SK-N-SH (cell line): ENCODE measurements at regions not wholly inside any gene's neighbourhood (a gene's known extent, or its start where the extent isn't known, plus 50 kb on each side); places are given as distances from the start of the nearest gene placed in this dataset.

ENCODE experiments used
- CTCF ChIA-PET: fragments of 300-600, 350-600 bp; formaldehyde crosslinking; extraction: SDS; loops from one replicate; lab custom pipeline; 2021; lab: Yijun Ruan, JAX
- POLR2A ChIA-PET: fragments of 350-600 bp; sonication (Branson Sonifier 250); formaldehyde crosslinking; extraction: SDS; loops from one replicate; lab custom pipeline; 2020; ENCODE audit warnings: antibody characterized with exemption, inconsistent platforms; lab: Yijun Ruan, JAX
- DNase-seq: peaks from one replicate; pipeline ENCODE4 v3.0.0; 2012
- H2AFZ ChIP-seq: fragments of 200-600 bp; sonication (generic); 2 replicates; pipeline ENCODE4 v1.8.1; 2016; ENCODE audit warnings: antibody characterized with exemption, mild to moderate bottlenecking, low read depth
- H3F3A ChIP-seq: fragments of 200-600 bp; sonication (generic); replicated peaks from 2 replicates; pipeline ENCODE3; 2016; ENCODE audit warnings: antibody characterized with exemption, mild to moderate bottlenecking; ENCODE audit not compliant: insufficient read depth
- H3K27ac ChIP-seq, 2 experiments: fragments of 200-500 bp in 1 of 2; fragments of 200-600 bp in 1 of 2; sonication (Bioruptor generic) in 1 of 2; sonication (generic), shearing (Covaris generic) in 1 of 2; 2 replicates each; pipeline versions ENCODE4 v1.5.1 to v1.6.1; 2014 to 2016; ENCODE audit warnings: low read depth in 2 of 2, inconsistent platforms in 1 of 2, low read length in 1 of 2, mild to moderate bottlenecking in 1 of 2, mixed read lengths in 1 of 2
- H3K27me3 ChIP-seq: fragments of 200-600 bp; sonication (generic), shearing (Covaris generic); 2 replicates; pipeline ENCODE4 v1.6.1; 2016; ENCODE audit warnings: mixed run types; ENCODE audit not compliant: insufficient read depth
- H3K36me3 ChIP-seq, 2 experiments: fragments of 200-500 bp in 1 of 2; fragments of 200-600 bp in 1 of 2; sonication (Bioruptor generic) in 1 of 2; sonication (generic) in 1 of 2; replicated peaks in 1 of 2; 2 replicates each; pipeline versions ENCODE3 to v1.5.1; 2014 to 2016; ENCODE audit warnings: low read length in 1 of 2, mild to moderate bottlenecking in 1 of 2; ENCODE audit not compliant: insufficient read depth in 2 of 2, control insufficient read depth in 1 of 2
- H3K4me1 ChIP-seq, 2 experiments: fragments of 200-500 bp in 1 of 2; fragments of 200-600 bp in 1 of 2; sonication (Bioruptor generic) in 1 of 2; sonication (generic), shearing (Covaris generic) in 1 of 2; 2 replicates each; pipeline versions ENCODE4 v1.5.1 to v1.6.1; 2014 to 2016; ENCODE audit warnings: low read depth in 1 of 2, low read length in 1 of 2, mixed run types in 1 of 2; ENCODE audit not compliant: insufficient read depth in 2 of 2, control insufficient read depth in 1 of 2
- H3K4me2 ChIP-seq: fragments of 200-600 bp; sonication (generic), shearing (Covaris generic); 2 replicates; pipeline ENCODE4 v1.6.1; 2017; ENCODE audit warnings: mixed run types
- H3K4me3 ChIP-seq, 2 experiments: fragments of 200-500 bp in 1 of 2; fragments of 200-600 bp in 1 of 2; sonication (Bioruptor generic) in 1 of 2; sonication (generic), shearing (Covaris generic) in 1 of 2; 2 replicates each; pipeline versions ENCODE4 v1.5.1 to v1.8.1; 2014 to 2016; ENCODE audit warnings: low read depth in 2 of 2, inconsistent platforms in 1 of 2, low read length in 1 of 2, mild to moderate bottlenecking in 1 of 2, mixed read lengths in 1 of 2, moderate library complexity in 1 of 2
- H3K79me2 ChIP-seq: fragments of 200-600 bp; sonication (generic); 2 replicates; pipeline ENCODE4 v1.8.1; 2017; ENCODE audit warnings: mild to moderate bottlenecking; ENCODE audit not compliant: insufficient read depth
- H3K9ac ChIP-seq: fragments of 200-600 bp; sonication (generic); 2 replicates; pipeline ENCODE4 v1.6.1; 2017; ENCODE audit warnings: mixed run types
- H3K9me2 ChIP-seq: fragments of 200-600 bp; sonication (generic); 2 replicates; pipeline ENCODE4 v1.6.1; 2017; ENCODE audit warnings: mixed run types
- H3K9me3 ChIP-seq: fragments of 200-600 bp; sonication (generic); 2 replicates; pipeline ENCODE4 v1.6.1; 2017; ENCODE audit warnings: mixed run types, mild to moderate bottlenecking, moderate library complexity
- H4K20me1 ChIP-seq: fragments of 200-600 bp; sonication (generic); 2 replicates; pipeline ENCODE4 v1.6.1; 2017; ENCODE audit warnings: mild to moderate bottlenecking, mixed run types; ENCODE audit not compliant: insufficient read depth
- CHD2 ChIP-seq: fragments of 150-350 bp; IDR thresholded peaks from 2 replicates; pipeline ENCODE4 v1.6.1; 2018; ENCODE audit warnings: low read length; ENCODE audit not compliant: partially characterized antibody
- ELF1 ChIP-seq: IDR thresholded peaks from 2 replicates; pipeline ENCODE4 v1.4.0; 2012
- FOSL2 ChIP-seq: IDR thresholded peaks from 2 replicates; pipeline ENCODE4 v1.4.0; 2012; ENCODE audit warnings: low read depth, mild to moderate bottlenecking, moderate library complexity, borderline replicate concordance
- FOXJ3 ChIP-seq: sonication (generic); formaldehyde crosslinking; IDR thresholded peaks from 2 replicates; pipeline ENCODE4 v1.5.1; 2020; ENCODE audit warnings: mild to moderate bottlenecking, missing genetic modification reagents
- FOXM1 ChIP-seq: IDR thresholded peaks from 2 replicates; pipeline ENCODE4 v1.4.0; 2012; ENCODE audit warnings: low read depth, mild to moderate bottlenecking
- GATA2 ChIP-seq: sonication (generic); formaldehyde crosslinking; IDR thresholded peaks from 2 replicates; pipeline ENCODE4 v1.5.0; 2020; ENCODE audit warnings: mild to moderate bottlenecking, missing genetic modification reagents
- JUND ChIP-seq: IDR thresholded peaks from 2 replicates; pipeline ENCODE4 v1.4.0; 2012
- MXI1 ChIP-seq: IDR thresholded peaks from 2 replicates; pipeline ENCODE4 v1.6.1; 2012; ENCODE audit warnings: mild to moderate bottlenecking, low read depth, low read length, improper control_type of control experiment
- NFIC ChIP-seq: IDR thresholded peaks from 2 replicates; pipeline ENCODE4 v1.4.0; 2012; ENCODE audit warnings: borderline replicate concordance
- POLR2AphosphoS5 ChIP-seq: IDR thresholded peaks from 2 replicates; pipeline ENCODE4 v1.6.1; 2012; ENCODE audit warnings: low read depth, low read length
- RAD21 ChIP-seq: IDR thresholded peaks from 2 replicates; pipeline ENCODE4 v1.6.1; 2012; ENCODE audit warnings: mild to moderate bottlenecking, low read length
- RFX5 ChIP-seq: IDR thresholded peaks from 2 replicates; pipeline ENCODE4 v1.6.1; 2012; ENCODE audit warnings: mild to moderate bottlenecking, improper control_type of control experiment, low read length
- RXRA ChIP-seq: IDR thresholded peaks from 2 replicates; pipeline ENCODE4 v1.4.0; 2012; ENCODE audit warnings: low read depth, mild to moderate bottlenecking, borderline replicate concordance
- SIN3A ChIP-seq: IDR thresholded peaks from 2 replicates; pipeline ENCODE4 v1.6.1; 2012; ENCODE audit warnings: low read depth, mild to moderate bottlenecking, low read length, moderate library complexity, borderline replicate concordance
- SMC3 ChIP-seq: IDR thresholded peaks from 2 replicates; pipeline ENCODE4 v1.6.1; 2012; ENCODE audit warnings: low read depth, low read length, improper control_type of control experiment
- TCF12 ChIP-seq: IDR thresholded peaks from 2 replicates; pipeline ENCODE4 v1.4.0; 2012
- TEAD4 ChIP-seq: IDR thresholded peaks from 2 replicates; pipeline ENCODE4 v1.4.0; 2012; ENCODE audit warnings: mild to moderate bottlenecking, borderline replicate concordance; ENCODE audit not compliant: insufficient read depth
- WGBS: methylation state at CpG from one replicate; pipeline ENCODE4 v1.1.6; 2017; ENCODE audit warnings: low lambda C conversion rate; 5-methylcytosine and 5-hydroxymethylcytosine counted together
- TF ChIP-seq, protein P1 (sequence below): IDR thresholded peaks from 2 replicates; pipeline ENCODE4; 2012
- TF ChIP-seq, protein P2 (sequence below): IDR thresholded peaks from 2 replicates; pipeline ENCODE4 v1.6.1; 2012; ENCODE audit warnings: mild to moderate bottlenecking, low read depth, low read length, moderate library complexity
- TF ChIP-seq, protein P3 (sequence below): IDR thresholded peaks from 2 replicates; pipeline ENCODE4 v1.4.0; 2012; ENCODE audit warnings: low read depth
- TF ChIP-seq, protein P4 (sequence below): IDR thresholded peaks from 2 replicates; pipeline ENCODE4 v1.4.0; 2012; ENCODE audit warnings: low read depth, borderline replicate concordance
- TF ChIP-seq, protein P5 (sequence below): fragments of 200-600 bp; sonication (generic); IDR thresholded peaks from 2 replicates; pipeline ENCODE4 v1.6.1; 2017; ENCODE audit warnings: antibody characterized with exemption, mild to moderate bottlenecking, moderate library complexity
- TF ChIP-seq, protein P6 (sequence below): fragments of 150-350 bp; IDR thresholded peaks from 2 replicates; pipeline ENCODE4 v1.6.1; 2016; ENCODE audit warnings: mild to moderate bottlenecking, low read depth, low read length

DNA sequence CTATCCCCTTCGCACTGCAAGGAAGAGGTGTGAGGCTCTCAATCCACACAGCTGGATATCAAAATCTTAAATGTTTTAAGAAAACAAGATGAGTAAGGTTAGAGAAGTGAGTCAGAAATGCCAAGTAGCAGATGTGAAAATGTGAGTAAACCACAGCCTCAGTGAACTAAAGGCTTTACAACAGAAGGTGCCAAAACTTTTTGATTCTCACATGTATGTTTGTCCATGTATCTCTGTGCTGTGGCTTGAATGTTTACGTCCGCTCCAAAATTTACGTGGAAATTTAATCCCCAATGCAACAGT is 126.8 kb upstream of the PFN2 start:
- H2AFZ ChIP-seq = no peak overlapping the region
- no peaks in the 10 kb centered on the region for H3K27me3 ChIP-seq
- WGBS = 85% methylated on average over 4 of the region's 4 CpGs
- H3K4me1 ChIP-seq = peaks cover 2 to 6% of the 10 kb centered on the region in 2 experiments; a peak in 2 of 4 replicates
- no peak for DNase-seq
- POLR2A ChIA-PET = no interaction called here
- H4K20me1 ChIP-seq = no peaks in the 10 kb centered on the region
- no peaks in the 10 kb centered on the region for H3K79me2 ChIP-seq
- H3K9ac ChIP-seq = no peak overlapping the region
- no peaks in the 10 kb centered on the region for H3K36me3 ChIP-seq
- H3K27ac ChIP-seq = no peak overlapping the region
- no peak for TF ChIP-seq FOXM1
- TF ChIP-seq SIN3A = no peak
- TF ChIP-seq RFX5 = no peak
- no peak for TF ChIP-seq ELF1
- TF ChIP-seq NFIC = no peak
- TF ChIP-seq, protein P1, sequence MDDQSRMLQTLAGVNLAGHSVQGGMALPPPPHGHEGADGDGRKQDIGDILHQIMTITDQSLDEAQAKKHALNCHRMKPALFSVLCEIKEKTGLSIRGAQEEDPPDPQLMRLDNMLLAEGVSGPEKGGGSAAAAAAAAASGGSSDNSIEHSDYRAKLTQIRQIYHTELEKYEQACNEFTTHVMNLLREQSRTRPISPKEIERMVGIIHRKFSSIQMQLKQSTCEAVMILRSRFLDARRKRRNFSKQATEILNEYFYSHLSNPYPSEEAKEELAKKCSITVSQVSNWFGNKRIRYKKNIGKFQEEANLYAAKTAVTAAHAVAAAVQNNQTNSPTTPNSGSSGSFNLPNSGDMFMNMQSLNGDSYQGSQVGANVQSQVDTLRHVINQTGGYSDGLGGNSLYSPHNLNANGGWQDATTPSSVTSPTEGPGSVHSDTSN = no peak
- TF ChIP-seq RAD21 = no peak
- TF ChIP-seq, protein P2, sequence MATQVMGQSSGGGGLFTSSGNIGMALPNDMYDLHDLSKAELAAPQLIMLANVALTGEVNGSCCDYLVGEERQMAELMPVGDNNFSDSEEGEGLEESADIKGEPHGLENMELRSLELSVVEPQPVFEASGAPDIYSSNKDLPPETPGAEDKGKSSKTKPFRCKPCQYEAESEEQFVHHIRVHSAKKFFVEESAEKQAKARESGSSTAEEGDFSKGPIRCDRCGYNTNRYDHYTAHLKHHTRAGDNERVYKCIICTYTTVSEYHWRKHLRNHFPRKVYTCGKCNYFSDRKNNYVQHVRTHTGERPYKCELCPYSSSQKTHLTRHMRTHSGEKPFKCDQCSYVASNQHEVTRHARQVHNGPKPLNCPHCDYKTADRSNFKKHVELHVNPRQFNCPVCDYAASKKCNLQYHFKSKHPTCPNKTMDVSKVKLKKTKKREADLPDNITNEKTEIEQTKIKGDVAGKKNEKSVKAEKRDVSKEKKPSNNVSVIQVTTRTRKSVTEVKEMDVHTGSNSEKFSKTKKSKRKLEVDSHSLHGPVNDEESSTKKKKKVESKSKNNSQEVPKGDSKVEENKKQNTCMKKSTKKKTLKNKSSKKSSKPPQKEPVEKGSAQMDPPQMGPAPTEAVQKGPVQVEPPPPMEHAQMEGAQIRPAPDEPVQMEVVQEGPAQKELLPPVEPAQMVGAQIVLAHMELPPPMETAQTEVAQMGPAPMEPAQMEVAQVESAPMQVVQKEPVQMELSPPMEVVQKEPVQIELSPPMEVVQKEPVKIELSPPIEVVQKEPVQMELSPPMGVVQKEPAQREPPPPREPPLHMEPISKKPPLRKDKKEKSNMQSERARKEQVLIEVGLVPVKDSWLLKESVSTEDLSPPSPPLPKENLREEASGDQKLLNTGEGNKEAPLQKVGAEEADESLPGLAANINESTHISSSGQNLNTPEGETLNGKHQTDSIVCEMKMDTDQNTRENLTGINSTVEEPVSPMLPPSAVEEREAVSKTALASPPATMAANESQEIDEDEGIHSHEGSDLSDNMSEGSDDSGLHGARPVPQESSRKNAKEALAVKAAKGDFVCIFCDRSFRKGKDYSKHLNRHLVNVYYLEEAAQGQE = no peak
- no peak for TF ChIP-seq FOXJ3
- TF ChIP-seq, protein P3, sequence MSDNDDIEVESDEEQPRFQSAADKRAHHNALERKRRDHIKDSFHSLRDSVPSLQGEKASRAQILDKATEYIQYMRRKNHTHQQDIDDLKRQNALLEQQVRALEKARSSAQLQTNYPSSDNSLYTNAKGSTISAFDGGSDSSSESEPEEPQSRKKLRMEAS = no peak
- TF ChIP-seq TEAD4 = no peak
- TF ChIP-seq, protein P4, sequence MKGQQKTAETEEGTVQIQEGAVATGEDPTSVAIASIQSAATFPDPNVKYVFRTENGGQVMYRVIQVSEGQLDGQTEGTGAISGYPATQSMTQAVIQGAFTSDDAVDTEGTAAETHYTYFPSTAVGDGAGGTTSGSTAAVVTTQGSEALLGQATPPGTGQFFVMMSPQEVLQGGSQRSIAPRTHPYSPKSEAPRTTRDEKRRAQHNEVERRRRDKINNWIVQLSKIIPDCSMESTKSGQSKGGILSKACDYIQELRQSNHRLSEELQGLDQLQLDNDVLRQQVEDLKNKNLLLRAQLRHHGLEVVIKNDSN = no peak
- no peak for TF ChIP-seq POLR2AphosphoS5
- no peak for TF ChIP-seq GATA2 (CRISPR knock-in tag)
- peak; percentile 44; the same call in 1 of the 2 replicates for TF ChIP-seq JUND
- TF ChIP-seq, protein P5, sequence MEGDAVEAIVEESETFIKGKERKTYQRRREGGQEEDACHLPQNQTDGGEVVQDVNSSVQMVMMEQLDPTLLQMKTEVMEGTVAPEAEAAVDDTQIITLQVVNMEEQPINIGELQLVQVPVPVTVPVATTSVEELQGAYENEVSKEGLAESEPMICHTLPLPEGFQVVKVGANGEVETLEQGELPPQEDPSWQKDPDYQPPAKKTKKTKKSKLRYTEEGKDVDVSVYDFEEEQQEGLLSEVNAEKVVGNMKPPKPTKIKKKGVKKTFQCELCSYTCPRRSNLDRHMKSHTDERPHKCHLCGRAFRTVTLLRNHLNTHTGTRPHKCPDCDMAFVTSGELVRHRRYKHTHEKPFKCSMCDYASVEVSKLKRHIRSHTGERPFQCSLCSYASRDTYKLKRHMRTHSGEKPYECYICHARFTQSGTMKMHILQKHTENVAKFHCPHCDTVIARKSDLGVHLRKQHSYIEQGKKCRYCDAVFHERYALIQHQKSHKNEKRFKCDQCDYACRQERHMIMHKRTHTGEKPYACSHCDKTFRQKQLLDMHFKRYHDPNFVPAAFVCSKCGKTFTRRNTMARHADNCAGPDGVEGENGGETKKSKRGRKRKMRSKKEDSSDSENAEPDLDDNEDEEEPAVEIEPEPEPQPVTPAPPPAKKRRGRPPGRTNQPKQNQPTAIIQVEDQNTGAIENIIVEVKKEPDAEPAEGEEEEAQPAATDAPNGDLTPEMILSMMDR = no peak
- TF ChIP-seq MXI1 = no peak
- peak; percentile 69 for TF ChIP-seq TCF12
- peak; percentile 53; the same call in 1 of the 2 replicates for TF ChIP-seq FOSL2
- no peak for TF ChIP-seq SMC3
- no peak for TF ChIP-seq RXRA
- TF ChIP-seq, protein P6, sequence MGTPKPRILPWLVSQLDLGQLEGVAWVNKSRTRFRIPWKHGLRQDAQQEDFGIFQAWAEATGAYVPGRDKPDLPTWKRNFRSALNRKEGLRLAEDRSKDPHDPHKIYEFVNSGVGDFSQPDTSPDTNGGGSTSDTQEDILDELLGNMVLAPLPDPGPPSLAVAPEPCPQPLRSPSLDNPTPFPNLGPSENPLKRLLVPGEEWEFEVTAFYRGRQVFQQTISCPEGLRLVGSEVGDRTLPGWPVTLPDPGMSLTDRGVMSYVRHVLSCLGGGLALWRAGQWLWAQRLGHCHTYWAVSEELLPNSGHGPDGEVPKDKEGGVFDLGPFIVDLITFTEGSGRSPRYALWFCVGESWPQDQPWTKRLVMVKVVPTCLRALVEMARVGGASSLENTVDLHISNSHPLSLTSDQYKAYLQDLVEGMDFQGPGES = no peak
- no peak for TF ChIP-seq CHD2
- TF ChIP-seq, all 33 proteins: peak for 3
- CTCF ChIA-PET = no interaction called here
- peaks cover 3% of the 10 kb centered on the region for H3F3A ChIP-seq
- no peaks in the 10 kb centered on the region for H3K9me2 ChIP-seq
- no peak overlapping the region for H3K4me2 ChIP-seq
- peaks cover 8% of the 10 kb centered on the region for H3K9me3 ChIP-seq
- no peak overlapping the region for H3K4me3 ChIP-seq
